HUDEP-2 (cell line): ENCODE measurements at regions not wholly inside any gene's neighbourhood (a gene's known extent, or its start where the extent isn't known, plus 50 kb on each side); places are given as distances from the start of the nearest gene placed in this dataset.
"Not testable (repeated sequence)": the region's sequence is repeated elsewhere in the genome, so short reads cannot be mapped to it uniquely, and the experiment has no call there.

ENCODE experiments used
- DNase-seq, 76 experiments: peaks; one replicate each; lab custom pipeline; 2025; ENCODE audit not compliant: unreplicated experiment in 76 of 76; lab: John Stamatoyannopoulos, UW

DNA sequence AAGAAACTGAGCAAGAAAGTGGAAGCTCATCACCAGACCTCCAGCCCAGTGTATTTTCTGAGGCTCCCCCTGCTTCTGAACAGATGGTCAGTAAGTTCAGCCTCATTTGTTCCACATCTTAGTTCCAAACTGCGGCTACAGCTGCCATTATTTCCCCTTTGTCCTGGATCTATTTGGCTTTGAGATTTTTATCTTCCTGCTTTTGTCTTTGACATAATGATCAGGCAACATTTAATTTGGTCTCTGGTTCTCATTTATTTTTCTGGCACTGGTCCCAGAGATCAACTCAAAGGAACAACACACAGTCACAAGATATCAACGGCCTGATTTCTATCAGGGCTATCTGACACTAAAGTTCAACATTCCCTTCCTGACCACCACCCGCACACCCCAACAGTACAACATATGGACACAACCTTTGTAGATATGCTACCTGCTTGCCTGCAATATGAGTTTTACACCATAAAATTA, 137.5 kb downstream of the FAM76B start:
- peak in 70 of 76 experiments; percentile 5 to 94 (median 66) for DNase-seq

DNA sequence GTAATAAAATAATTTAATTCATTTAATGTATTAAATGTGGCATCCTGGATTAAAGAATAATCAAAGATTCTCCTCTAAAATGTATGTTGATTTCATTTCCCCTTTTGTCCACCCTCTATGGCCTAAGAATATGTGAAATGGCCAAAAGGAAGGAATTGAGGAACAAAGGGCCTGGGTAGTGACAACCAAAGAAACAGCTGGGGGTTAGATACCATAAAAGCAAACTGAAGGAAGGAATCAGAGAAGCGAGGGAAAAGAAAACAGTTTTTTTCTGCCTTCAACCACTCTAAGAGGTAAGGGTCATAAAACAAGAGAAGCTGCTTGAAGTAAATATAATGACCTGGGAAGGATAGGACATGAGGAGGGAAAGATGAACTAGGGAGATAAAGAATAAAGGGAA, 139.3 kb downstream of the FAM76B start:
- no peak for DNase-seq

GRCh38 chr11:95647871-95648270, 141.7 kb downstream of the FAM76B start:
- no peak for DNase-seq

DNA sequence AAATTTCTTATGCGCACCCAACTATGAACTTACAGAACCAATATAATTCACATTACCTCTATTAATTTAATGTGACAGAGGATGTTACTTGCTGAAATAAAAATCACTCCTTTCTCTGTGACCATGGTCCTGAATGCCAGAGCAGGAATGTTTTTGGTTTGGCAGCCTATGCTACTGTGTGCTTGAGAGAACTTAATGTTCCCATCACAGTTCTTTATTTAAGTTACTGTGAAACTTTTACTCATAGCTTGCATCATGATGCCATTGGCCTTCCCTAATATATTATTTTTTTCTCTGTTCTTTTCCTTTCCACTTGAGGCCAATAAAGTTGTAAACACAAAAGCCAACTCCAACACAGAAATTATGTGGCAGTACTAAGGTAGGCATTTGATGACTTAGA, 142.2 kb downstream of the FAM76B start:
- DNase-seq = no peak

DNA sequence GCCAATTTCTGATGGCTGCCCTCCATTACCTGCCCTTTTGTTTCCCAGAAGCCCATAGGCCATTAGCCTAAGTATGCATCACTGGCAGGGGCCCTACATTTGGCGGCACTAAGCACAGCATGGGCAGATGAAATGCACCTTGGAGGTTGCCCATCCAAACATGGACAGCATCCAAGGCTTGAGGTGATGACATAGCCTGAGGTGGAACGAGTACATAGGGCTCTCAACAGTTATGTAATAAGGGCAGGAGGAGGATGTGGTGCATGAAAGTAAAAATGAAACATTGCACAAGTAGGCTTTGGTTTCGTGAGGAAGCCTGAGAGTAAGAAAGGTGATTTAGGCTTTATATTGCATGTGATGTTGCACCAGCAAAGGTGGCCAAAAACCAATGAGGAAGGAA, 148.1 kb downstream of the FAM76B start:
- DNase-seq = no peak

DNA sequence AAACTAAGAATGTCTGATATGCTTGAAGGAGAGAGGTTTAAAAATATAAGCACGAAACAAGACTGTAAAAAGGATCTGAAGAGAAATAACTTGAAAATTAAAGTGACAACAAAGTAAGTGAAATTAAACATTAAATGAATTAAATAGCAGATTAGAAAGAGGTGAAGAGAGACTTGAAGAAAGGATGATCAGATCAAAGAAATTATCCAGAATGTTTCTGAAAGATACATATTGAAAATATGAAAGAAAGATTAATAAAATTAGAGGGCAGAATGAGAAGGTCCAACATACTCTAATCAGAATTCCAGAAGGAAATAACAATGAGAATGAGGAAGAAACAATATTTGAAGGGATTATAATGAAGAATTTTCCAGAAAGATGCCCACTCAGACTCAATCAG, 151.1 kb downstream of the FAM76B start:
- no peak for DNase-seq

DNA sequence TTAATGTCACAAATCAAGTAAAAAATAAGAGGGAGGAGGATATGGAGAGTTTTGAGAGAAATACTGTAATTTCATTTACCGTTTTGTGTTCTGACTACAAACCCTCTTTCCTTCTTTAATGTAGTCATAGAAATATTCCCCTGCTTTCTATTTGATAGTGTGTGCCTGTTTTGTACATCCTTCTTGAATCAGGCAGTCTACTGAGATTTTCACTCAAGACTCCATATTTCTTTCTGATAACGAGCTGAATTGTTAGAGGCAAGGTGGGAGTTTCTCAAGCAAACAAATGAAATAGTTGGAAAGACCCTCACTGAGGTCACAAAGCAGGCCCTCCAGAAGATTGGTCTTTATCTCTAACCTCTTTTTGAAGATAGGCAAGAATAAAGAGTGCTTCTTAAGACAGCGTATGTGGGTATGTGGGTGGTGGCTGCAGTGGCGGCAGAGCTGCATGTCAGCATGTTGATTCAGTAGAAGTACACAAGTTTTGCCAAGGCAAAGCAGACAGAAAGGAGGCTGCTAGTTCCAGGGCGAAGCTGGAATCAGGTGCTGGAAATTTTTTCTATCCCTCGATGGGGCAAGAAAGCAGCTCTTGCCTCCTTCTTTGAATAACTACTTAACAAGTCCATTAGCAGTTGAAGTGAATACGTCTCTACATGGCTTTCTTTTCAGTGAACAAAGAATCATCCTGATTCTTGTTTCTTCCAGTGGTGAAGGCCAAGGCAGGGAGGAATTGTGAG, 164.2 kb downstream of the FAM76B start:
- no peak for DNase-seq

DNA sequence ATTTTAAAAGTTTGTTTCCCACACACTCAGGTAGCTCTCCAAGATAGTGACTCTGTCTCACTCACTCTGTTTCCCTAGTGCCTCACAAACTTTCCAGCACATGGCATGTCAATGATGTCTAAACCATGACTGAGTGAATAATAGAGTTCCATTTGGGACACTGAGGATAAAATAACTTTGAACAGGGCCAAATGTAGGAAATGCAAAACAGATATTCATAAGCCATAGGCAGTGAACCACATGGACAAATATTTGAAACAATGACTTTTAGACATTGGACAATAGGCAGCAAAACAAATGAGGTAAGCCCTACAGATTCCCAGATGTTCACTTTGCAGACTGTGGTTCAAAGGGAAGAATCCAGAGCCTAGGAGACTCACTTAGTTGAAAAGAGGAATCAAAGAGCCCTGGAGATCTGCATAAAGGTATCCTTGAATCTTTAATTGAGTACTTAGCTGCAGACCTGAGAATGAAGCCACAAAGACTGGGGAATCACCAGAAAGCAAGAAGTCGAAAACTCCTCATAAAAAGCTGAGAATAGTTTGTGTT, 173.3 kb downstream of the FAM76B start:
- DNase-seq = no peak

DNA sequence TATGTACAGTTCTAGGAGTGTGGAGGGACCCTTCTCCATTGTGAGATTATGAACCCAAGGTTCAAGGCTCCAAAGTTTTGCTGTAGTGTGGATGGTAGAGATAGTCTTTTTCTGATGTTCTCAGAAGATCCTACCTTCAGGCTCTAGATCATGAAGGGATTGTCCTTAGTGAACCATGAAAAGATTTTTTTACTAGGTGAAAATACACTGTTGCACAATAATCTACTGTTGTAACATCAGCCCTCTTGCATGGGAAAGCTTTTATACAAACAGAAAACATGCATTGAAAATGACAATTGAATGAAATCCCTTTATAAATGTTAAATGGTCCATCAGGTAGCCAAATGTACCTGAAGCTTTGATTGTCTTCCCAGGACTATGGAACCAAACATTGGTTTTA, 177.8 kb downstream of the FAM76B start:
- no peak for DNase-seq

DNA sequence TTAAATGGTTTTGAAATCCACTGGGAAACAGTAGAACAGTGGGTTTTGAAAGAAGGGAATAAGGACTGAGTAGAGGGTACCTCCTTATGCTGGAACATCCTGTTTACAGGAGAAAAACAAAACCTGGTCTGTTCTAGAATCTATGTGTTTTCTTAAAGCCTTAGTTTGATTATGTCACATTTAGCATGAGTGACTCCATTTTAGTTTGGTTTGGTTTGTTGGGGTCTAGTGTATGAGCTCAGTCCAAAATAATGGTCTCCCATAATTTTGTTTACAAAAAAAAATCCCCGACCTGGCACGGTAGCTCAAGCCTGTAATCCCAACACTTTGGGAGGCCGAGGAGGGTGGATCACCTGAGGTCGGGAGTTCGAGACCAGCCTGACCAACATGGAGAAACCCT, 179.4 kb downstream of the FAM76B start:
- not testable (repeated sequence) for DNase-seq

DNA sequence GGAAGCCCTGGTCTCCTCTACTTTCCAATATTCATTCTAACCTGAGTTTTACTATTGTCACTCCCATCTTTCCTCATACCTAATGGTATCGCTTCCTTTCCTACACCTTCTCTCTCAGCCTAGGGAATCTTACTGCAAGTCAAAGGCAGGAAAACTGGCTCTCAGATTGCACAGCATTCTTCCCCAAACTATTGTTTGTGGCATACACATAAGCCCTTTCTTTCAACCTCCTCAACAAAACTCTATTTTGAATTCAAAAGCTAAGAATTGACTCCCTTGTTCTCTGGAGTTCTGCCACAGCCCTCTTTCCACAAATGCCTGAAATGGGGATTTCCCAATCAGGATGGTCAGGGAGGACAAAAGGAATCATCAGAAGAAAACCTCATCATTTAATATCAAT, 181.5 kb downstream of the FAM76B start:
- DNase-seq = no peak

GRCh38 chr11:95606824-95607223, 182.8 kb downstream of the FAM76B start:
- no peak for DNase-seq

DNA sequence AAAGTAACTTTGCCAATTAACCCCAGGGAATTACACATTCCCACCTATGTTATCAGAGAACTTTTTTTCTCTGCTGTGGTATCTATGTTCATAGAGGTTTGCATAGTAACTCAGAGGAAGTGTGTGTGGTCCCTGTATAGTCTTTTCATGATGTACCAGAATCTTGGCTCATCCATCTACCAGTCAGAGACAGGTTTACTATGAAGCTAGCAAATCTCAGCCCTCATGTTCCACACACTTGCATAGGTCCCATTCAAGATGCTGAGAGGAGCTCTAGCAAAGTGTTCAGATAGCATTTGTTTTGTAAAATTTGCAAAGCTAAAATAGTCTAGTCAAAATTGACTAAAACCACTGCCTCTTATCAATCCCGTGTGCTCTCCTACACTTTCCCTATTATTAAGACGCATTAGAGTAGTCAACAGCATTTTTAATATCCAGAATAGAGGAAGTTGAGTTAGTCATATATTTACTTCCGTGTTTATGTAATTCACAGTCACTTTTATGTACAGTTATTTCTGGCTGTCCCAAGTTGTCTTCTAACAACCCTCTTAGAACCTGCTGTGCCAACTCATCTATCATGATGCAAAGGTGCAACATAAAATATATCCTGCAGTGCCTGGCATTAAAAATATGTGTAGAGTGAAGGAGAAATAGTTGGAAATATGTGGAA, 184.2 kb downstream of the FAM76B start:
- no peak for DNase-seq

GRCh38 chr11:95599959-95600586, 189.5 kb downstream of the FAM76B start:
- peak in 5 of 76 experiments; percentile 1 to 38 (median 13) for DNase-seq

- no peak for DNase-seq
Measured at GRCh38 chr11:95595973-95596489, 193.6 kb downstream of the FAM76B start.

- no peak for DNase-seq
Measured at GRCh38 chr11:95595541-95595940, 194.0 kb downstream of the FAM76B start.

GRCh38 chr11:95593111-95593510, 196.5 kb downstream of the FAM76B start:
- DNase-seq = no peak

GRCh38 chr11:95592471-95592870, 197.1 kb downstream of the FAM76B start:
- DNase-seq = no peak

DNA sequence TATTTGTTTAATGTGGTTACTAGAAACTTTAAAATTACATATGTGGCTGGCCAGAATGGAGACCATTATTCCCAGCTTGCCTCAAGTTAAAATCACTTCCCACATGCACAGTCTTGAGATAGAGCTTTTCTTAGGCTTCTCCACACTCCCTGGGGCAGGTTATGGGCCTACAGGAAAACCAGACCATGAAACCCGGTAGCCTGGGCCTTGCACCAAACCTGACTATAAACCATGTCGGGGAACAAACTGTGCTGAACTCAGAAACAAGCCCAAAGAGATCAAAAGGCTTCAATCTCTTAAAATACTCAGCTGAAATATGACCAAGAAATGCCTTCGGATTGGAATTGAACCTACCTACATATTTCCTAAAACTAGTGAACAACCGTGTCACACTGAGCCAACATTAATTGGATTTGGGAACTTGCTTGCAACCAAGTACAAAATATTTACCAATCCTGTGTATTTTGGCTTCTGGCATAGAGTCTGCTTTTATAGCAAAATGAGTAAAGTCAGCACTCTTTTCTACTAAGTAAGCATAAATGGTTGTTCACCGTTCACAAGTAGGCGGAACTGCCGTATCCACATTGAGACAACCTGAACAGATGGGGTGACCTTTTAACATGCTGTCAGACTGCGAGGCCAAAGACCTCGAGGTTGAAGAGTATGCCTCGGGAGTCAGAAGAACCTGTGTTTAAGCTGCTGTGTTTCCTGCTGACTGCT, 199.5 kb downstream of the FAM76B start:
- no peak for DNase-seq

DNA sequence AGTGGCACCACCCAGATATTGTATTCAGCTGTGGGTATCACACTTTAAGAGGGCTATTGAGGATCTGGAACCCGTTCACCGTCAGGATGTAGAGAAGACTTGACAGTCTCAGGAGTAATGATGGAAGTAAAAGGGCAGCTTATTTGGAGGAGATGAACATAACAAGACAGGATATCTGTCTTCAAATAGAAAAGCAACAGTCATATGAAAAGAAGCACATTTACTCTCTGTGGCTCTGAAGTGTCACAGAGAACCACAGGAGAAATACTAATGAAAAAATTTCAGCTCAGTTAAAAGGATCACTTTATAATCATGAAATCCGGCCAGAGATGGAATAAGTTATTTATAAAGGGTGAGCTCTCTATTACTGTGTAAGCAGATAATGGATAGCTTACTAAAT, 200.8 kb downstream of the FAM76B start:
- no peak for DNase-seq

- no peak for DNase-seq
Measured at GRCh38 chr11:95586661-95587060, 202.9 kb downstream of the FAM76B start.
